WTC11 (cell line): ENCODE measurements at regions not wholly inside any gene's neighbourhood (a gene's known extent, or its start where the extent isn't known, plus 50 kb on each side); places are given as distances from the start of the nearest gene placed in this dataset.
"Not testable (repeated sequence)": the region's sequence is repeated elsewhere in the genome, so short reads cannot be mapped to it uniquely, and the experiment has no call there.

Experiments used
- ATF3 ChIP-seq: sonication (generic); formaldehyde crosslinking; conservative IDR thresholded peaks from 2 replicates; pipeline ENCODE4 v1.8.1; 2022; ENCODE audit warnings: mild to moderate bottlenecking, missing genetic modification reagents
- ELF4 ChIP-seq: sonication (generic); formaldehyde crosslinking; IDR thresholded peaks from 2 replicates; pipeline ENCODE4 v1.8.1; 2022; ENCODE audit warnings: low read depth, mild to moderate bottlenecking, moderate library complexity, missing genetic modification reagents
- HMGXB4 ChIP-seq: sonication (generic); formaldehyde crosslinking; IDR thresholded peaks from 2 replicates; pipeline ENCODE4 v1.8.1; 2023; ENCODE audit warnings: mild to moderate bottlenecking, moderate library complexity, missing genetic modification reagents
- NFYB ChIP-seq: sonication (generic); formaldehyde crosslinking; conservative IDR thresholded peaks from 2 replicates; pipeline ENCODE4 v1.8.0; 2022; ENCODE audit warnings: low read depth, missing genetic modification reagents
- RELA ChIP-seq: sonication (generic); formaldehyde crosslinking; IDR thresholded peaks from 2 replicates; pipeline ENCODE4 v1.8.1; 2022; ENCODE audit warnings: missing genetic modification reagents, mild to moderate bottlenecking, borderline replicate concordance
- ZBTB43 ChIP-seq: sonication (generic); formaldehyde crosslinking; IDR thresholded peaks from 2 replicates; pipeline ENCODE4 v1.8.1; 2023; ENCODE audit warnings: mild to moderate bottlenecking, missing genetic modification reagents
- ZNF317 ChIP-seq: sonication (generic); formaldehyde crosslinking; IDR thresholded peaks from 2 replicates; pipeline ENCODE4 v1.8.1; 2023; ENCODE audit warnings: low read depth, mild to moderate bottlenecking, moderate library complexity, missing genetic modification reagents, borderline replicate concordance
- TF ChIP-seq, protein P1 (sequence below): sonication (generic); formaldehyde crosslinking; IDR thresholded peaks from 2 replicates; pipeline ENCODE4 v1.8.1; 2023; ENCODE audit warnings: mild to moderate bottlenecking, missing genetic modification reagents, borderline replicate concordance
- TF ChIP-seq, protein P2 (sequence below): fragments of 200-600 bp; IDR thresholded peaks from 2 replicates; pipeline ENCODE4 v1.8.0; 2022; ENCODE audit warnings: antibody characterized with exemption
- TF ChIP-seq, protein P3 (sequence below): fragments of 250-450 bp; sonication (Bioruptor Pico); IDR thresholded peaks from 2 replicates; pipeline ENCODE4 v1.9.0; 2021; ENCODE audit warnings: moderate library complexity, mild to moderate bottlenecking, inconsistent platforms, borderline replicate concordance
- TF ChIP-seq, protein P4 (sequence below): sonication (generic); formaldehyde crosslinking; IDR thresholded peaks from 2 replicates; pipeline ENCODE4 v1.8.1; 2023; ENCODE audit warnings: mild to moderate bottlenecking, missing genetic modification reagents, moderate library complexity

DNA sequence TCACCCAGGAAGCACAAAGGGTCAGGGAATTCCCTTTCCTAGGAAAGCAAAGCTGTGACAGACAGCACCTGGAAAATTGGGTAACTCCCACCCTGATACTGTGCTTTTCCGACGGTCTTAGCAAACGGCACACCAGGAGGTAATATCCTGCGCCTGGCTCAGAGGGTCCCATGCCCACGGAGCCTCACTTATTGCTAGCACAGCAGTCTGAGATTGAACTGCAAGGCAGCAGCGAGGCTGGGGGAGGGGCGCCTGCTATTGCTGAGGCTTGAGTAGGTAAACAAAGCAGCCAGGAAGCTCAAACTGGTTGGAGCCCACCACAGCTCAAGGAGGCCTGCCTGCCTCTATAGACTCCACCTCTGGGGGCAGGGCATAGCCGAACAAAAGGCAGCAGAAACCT lies 1697.1 kb upstream of the C9orf72 start:
- TF ChIP-seq, protein P1, sequence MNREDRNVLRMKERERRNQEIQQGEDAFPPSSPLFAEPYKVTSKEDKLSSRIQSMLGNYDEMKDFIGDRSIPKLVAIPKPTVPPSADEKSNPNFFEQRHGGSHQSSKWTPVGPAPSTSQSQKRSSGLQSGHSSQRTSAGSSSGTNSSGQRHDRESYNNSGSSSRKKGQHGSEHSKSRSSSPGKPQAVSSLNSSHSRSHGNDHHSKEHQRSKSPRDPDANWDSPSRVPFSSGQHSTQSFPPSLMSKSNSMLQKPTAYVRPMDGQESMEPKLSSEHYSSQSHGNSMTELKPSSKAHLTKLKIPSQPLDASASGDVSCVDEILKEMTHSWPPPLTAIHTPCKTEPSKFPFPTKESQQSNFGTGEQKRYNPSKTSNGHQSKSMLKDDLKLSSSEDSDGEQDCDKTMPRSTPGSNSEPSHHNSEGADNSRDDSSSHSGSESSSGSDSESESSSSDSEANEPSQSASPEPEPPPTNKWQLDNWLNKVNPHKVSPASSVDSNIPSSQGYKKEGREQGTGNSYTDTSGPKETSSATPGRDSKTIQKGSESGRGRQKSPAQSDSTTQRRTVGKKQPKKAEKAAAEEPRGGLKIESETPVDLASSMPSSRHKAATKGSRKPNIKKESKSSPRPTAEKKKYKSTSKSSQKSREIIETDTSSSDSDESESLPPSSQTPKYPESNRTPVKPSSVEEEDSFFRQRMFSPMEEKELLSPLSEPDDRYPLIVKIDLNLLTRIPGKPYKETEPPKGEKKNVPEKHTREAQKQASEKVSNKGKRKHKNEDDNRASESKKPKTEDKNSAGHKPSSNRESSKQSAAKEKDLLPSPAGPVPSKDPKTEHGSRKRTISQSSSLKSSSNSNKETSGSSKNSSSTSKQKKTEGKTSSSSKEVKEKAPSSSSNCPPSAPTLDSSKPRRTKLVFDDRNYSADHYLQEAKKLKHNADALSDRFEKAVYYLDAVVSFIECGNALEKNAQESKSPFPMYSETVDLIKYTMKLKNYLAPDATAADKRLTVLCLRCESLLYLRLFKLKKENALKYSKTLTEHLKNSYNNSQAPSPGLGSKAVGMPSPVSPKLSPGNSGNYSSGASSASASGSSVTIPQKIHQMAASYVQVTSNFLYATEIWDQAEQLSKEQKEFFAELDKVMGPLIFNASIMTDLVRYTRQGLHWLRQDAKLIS (CRISPR knock-in tag) = not testable (repeated sequence)
- TF ChIP-seq, protein P2, sequence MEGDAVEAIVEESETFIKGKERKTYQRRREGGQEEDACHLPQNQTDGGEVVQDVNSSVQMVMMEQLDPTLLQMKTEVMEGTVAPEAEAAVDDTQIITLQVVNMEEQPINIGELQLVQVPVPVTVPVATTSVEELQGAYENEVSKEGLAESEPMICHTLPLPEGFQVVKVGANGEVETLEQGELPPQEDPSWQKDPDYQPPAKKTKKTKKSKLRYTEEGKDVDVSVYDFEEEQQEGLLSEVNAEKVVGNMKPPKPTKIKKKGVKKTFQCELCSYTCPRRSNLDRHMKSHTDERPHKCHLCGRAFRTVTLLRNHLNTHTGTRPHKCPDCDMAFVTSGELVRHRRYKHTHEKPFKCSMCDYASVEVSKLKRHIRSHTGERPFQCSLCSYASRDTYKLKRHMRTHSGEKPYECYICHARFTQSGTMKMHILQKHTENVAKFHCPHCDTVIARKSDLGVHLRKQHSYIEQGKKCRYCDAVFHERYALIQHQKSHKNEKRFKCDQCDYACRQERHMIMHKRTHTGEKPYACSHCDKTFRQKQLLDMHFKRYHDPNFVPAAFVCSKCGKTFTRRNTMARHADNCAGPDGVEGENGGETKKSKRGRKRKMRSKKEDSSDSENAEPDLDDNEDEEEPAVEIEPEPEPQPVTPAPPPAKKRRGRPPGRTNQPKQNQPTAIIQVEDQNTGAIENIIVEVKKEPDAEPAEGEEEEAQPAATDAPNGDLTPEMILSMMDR = not testable (repeated sequence)
- not testable (repeated sequence) for TF ChIP-seq ELF4 (CRISPR knock-in tag); ZNF317 (CRISPR knock-in tag); RELA (CRISPR knock-in tag); NFYB; ZBTB43 (CRISPR knock-in tag); ATF3 (CRISPR knock-in tag); HMGXB4
- TF ChIP-seq, protein P3, sequence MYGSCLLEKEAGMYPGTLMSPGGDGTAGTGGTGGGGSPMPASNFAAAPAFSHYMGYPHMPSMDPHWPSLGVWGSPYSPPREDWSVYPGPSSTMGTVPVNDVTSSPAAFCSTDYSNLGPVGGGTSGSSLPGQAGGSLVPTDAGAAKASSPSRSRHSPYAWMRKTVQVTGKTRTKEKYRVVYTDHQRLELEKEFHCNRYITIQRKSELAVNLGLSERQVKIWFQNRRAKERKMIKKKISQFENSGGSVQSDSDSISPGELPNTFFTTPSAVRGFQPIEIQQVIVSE (CRISPR knock-in tag) = not testable (repeated sequence)
- TF ChIP-seq, protein P4, sequence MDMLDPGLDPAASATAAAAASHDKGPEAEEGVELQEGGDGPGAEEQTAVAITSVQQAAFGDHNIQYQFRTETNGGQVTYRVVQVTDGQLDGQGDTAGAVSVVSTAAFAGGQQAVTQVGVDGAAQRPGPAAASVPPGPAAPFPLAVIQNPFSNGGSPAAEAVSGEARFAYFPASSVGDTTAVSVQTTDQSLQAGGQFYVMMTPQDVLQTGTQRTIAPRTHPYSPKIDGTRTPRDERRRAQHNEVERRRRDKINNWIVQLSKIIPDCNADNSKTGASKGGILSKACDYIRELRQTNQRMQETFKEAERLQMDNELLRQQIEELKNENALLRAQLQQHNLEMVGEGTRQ = not testable (repeated sequence)
